BJ (cell line): ENCODE measurements at regions not wholly inside any gene's neighbourhood (a gene's known extent, or its start where the extent isn't known, plus 50 kb on each side); places are given as distances from the start of the nearest gene placed in this dataset.

Experiments used
- CTCF ChIA-PET: fragments of 350-600 bp; formaldehyde crosslinking; extraction: SDS; loops from one replicate; lab custom pipeline; 2021; ENCODE audit warnings: antibody characterized with exemption, inconsistent platforms; lab: Yijun Ruan, JAX
- POLR2A ChIA-PET: fragments of 300-600 bp; sonication (Branson Sonifier 250); formaldehyde crosslinking; extraction: SDS; loops from one replicate; lab custom pipeline; 2021; ENCODE audit warnings: antibody characterized with exemption; lab: Charles Lee
- DNase-seq: peaks from one replicate; pipeline ENCODE4 v3.0.0-alpha.2; 2011; ENCODE audit warnings: low read depth
- H3K27me3 ChIP-seq: 2 replicates; pipeline ENCODE4 v1.6.0; 2011; ENCODE audit warnings: low read length; ENCODE audit not compliant: control insufficient read depth, insufficient read depth
- H3K36me3 ChIP-seq: 2 replicates; pipeline ENCODE4 v1.5.1; 2011; ENCODE audit warnings: low read length; ENCODE audit not compliant: control insufficient read depth, insufficient read depth
- H3K4me3 ChIP-seq: 2 replicates; pipeline ENCODE4 v1.5.1; 2011; ENCODE audit warnings: low read depth, mild to moderate bottlenecking, control low read depth, low read length
- TF ChIP-seq, protein P1 (sequence below): IDR thresholded peaks from 2 replicates; pipeline ENCODE4 v1.5.1; 2011; ENCODE audit warnings: low read depth, mild to moderate bottlenecking, control low read depth, inconsistent platforms, low read length, moderate library complexity; ENCODE audit not compliant: insufficient read depth

DNA sequence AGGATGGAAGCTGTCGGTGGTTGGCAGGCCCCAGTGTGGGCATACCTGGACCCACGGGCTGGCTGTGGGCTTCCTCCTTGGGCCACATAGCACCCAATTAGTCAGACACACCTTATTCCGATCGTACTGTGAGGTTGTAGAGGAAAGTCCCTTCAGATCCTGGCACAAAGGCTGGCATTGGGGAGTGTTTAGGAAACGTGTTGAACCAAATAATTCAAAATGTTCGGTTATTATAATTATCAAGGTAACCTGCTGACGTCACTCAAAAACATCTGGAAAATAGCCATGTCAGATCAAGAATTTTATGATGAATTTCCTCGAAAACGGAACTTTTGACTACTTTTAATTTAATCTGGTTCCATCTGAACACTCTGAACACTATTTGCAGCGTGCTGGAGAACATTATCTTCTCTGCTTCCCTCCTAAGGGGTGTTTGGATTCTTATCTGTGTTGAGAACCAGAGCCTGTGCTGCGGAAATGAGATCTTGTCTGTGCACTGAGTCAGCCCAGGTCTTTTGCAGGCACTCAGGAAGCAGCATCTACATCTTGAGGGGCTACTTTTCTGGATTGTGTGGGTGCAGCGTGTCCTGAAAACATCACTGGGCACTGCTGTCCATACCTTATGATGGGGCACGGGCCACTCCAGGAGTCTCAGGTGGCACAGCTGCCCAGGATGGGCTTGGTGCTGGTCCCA is 100.3 kb downstream of the SLC25A47 start:
- Histone ChIP-seq H3K4me3 (no peak overlapping the region), H3K36me3 (no peaks in the 10 kb centered on the region), H3K27me3 (no peaks in the 10 kb centered on the region)
- TF ChIP-seq, protein P1, sequence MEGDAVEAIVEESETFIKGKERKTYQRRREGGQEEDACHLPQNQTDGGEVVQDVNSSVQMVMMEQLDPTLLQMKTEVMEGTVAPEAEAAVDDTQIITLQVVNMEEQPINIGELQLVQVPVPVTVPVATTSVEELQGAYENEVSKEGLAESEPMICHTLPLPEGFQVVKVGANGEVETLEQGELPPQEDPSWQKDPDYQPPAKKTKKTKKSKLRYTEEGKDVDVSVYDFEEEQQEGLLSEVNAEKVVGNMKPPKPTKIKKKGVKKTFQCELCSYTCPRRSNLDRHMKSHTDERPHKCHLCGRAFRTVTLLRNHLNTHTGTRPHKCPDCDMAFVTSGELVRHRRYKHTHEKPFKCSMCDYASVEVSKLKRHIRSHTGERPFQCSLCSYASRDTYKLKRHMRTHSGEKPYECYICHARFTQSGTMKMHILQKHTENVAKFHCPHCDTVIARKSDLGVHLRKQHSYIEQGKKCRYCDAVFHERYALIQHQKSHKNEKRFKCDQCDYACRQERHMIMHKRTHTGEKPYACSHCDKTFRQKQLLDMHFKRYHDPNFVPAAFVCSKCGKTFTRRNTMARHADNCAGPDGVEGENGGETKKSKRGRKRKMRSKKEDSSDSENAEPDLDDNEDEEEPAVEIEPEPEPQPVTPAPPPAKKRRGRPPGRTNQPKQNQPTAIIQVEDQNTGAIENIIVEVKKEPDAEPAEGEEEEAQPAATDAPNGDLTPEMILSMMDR = no peak
- no peak for DNase-seq
- CTCF ChIA-PET = no interaction called here
- POLR2A ChIA-PET = no interaction called here

DNA sequence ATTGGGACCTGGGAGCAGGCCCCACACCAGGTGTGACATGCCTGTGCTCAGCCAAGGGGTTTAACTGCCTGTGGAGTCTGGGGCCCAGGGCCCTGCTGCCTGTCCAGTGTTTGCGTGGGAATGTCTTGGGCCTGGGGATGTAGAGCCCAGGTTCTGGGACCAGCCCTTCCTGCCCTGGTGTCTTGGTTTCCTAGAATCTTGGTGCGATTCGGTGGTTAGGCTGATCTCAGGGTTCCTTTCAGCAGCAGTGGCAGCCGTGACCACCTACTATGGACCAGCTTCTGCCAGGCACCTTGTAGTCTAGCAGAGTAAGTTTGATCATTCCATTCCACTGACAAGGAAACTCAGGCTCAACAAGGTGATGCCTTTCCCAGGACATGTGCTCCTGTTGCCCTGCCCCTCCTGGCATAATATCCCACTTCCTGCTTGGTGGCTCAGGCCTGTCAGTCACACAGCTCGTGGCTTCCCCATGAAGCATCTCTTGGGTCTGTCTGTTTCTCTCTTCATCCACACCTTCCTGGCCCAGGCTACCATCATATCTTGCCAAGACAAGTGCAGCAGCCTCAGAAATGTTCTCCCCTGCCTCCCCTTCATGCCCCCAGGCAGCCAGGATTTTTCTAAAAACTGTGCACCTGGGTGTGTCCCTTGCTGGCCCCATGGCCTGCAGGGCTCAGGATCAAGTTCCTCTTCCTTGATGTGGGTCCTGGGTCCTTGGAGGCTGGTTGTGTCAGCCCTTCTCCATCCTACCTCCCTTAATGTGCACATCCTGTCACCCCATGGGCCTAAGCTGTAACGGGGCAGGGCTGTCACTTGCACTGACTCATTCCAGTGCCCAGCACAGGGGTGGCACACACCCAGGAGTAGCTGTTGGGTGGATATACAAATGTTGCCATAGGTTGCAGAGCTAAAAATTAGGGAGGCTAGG is 101.6 kb downstream of the SLC25A47 start:
- ChIA-PET CTCF (interaction anchor here (1.1 to 3.0 kb wide), 3 partner anchors 7 to 42 kb away, joined by 3 to 20 read pairs (median 8); no protein-coding TSS in a partner anchor), POLR2A (no interaction called here)
- TF ChIP-seq, protein P1 = no peak
- H3K4me3 ChIP-seq = no peak overlapping the region
- 0 out of 2 replicates have a peak, but pooled peaks cover 2% of the 10 kb centered on the region for H3K36me3 ChIP-seq
- no peaks in the 10 kb centered on the region for H3K27me3 ChIP-seq
- DNase-seq = no peak

DNA sequence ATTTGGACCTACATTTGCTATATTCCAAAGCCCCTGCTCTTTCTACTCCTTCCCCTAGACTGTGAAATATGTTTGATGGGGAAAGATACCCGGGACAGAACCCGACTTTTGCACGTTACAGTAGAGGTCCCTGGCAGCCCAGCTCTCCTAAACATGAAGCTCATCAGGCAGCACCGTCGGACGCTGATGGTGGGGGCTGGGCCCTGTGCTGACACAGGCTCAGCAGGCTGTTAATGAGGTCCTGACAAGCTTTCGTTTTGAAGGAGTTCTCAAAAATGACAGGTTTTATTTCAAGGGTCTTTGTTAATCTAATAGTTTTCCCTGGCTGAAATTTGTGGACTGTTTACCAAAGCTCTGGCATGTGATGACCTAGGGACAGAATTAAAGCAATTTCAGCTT is 102.3 kb downstream of the SLC25A47 start:
- DNase-seq = no peak
- POLR2A ChIA-PET = no interaction called here
- Histone ChIP-seq H3K36me3 (0 out of 2 replicates have a peak, but pooled peaks cover 2% of the 10 kb centered on the region), H3K27me3 (no peaks in the 10 kb centered on the region), H3K4me3 (no peak overlapping the region)
- CTCF ChIA-PET = interaction anchor here (2.3 to 3.0 kb wide), 2 partner anchors 8 to 42 kb away, joined by 8 to 20 read pairs; no protein-coding TSS in a partner anchor
- TF ChIP-seq, protein P1 = no peak

DNA sequence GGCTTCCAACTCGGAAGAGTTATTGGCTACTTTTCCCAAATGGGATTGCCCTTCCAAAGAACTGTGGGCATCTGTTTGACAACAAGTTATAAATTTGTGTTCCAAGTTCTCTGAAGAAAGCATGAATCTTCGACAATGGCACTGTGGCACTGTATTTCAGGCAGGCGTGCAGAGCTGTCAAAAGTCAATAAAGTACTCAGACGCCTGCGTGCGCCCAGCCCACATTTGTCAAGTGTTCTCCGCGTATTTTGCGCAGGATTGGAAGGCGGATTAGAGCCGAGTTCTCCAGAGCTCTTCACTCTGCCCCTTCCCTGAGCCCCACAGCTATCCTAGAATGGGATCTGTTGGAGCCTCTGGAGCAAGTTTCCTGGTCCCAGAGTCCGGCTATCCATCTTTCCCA is 103.2 kb downstream of the SLC25A47 start:
- H3K36me3 ChIP-seq = 0 out of 2 replicates have a peak, but pooled peaks cover 2% of the 10 kb centered on the region
- H3K4me3 ChIP-seq = no peak overlapping the region
- ChIA-PET CTCF (interaction anchor here (2.3 to 3.0 kb wide), 2 partner anchors 9 to 43 kb away, joined by 8 to 20 read pairs; no protein-coding TSS in a partner anchor), POLR2A (no interaction called here)
- TF ChIP-seq, protein P1 = no peak
- DNase-seq = no peak
- H3K27me3 ChIP-seq = no peaks in the 10 kb centered on the region

DNA sequence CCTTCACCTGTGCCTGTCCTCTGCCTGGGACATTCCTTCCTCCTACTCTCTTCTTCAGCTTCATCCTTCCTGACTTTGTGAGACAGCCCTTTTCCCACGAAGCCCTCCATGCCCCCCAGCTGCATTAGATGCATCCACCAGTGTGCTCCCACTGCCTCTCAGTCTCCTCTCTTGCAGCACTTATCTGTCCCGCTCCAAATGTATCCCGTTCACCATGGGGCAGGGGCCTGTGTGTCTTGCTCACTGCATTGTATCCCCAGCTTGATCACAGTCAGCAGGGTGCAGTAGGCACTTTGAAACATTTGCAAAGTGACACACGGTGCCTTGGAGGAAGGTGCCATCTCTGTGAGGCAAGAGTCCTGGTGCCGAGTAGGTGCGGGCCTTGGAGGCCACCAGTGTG is 104.0 kb downstream of the SLC25A47 start:
- DNase-seq = no peak
- Histone ChIP-seq H3K27me3 (no peaks in the 10 kb centered on the region), H3K36me3 (0 out of 2 replicates have a peak, but pooled peaks cover 2% of the 10 kb centered on the region), H3K4me3 (no peak overlapping the region)
- TF ChIP-seq, protein P1 = no peak
- CTCF ChIA-PET = interaction anchor here (1.0 to 3.0 kb wide), 4 partner anchors 9 to 1202 kb away, joined by 3 to 20 read pairs (median 4); no protein-coding TSS in a partner anchor
- POLR2A ChIA-PET = no interaction called here
